HuH-7 (cell line): ENCODE measurements at regions not wholly inside any gene's neighbourhood (a gene's known extent, or its start where the extent isn't known, plus 50 kb on each side); places are given as distances from the start of the nearest gene placed in this dataset.

Experiments
- DNase-seq: peaks from one replicate; pipeline ENCODE4 v3.0.0; 2011; ENCODE audit warnings: low spot score

- DNase-seq: no peak
These were observed 92.8 kb upstream of the TMEM168 start for GRCh38 chr7:112882991-112883390.

DNA sequence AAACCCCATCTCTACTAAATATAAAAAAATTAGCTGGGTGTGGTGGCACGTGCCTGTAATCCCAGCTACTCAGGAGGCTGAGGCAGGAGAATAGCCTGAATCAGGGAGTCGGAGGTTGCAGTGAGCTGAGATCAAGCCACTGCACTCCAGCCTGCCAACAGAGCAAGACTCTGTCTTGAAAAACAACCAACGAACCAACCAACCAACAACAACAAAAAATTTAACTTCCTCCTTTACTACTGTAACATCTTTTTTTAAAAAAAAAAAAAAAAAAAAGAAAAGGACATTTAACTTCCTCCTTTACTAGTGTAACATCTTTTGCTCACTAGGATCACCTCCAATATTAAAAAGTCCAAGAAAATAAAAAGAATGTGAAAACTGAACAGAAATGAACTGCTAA is 92.3 kb upstream of the TMEM168 start:
- no peak for DNase-seq

GRCh38 chr7:112882022-112882421 is 91.8 kb upstream of the TMEM168 start:
- no peak for DNase-seq

DNA sequence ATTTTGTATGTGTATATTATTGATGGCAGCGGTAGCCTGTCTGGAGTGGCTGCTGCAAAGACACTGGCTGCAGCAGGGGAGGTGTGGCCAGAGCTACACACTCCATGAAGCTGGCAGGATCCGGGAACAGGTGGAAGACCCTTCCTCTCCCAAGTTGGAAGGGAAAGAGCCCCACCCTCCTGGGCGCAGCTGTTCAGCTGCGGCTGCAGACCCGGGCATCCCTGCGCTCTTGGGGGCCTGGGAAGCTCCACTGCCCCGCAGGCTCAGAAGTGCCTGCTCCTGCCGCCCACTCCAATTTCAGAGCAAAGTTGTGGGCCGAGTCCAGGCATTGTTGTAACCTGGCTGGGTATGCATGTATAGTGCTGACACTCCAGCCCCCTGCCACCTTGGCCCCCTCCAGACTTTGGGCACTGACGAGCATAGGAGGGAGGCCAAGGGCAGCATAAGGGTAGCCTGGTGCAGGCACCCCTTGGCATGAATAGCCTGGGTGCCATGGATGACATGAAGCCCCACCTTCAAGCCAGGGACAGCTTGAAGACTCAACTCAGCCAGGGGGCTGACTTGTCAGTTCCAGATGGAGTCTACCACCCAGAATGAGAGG is 90.7 kb upstream of the TMEM168 start:
- DNase-seq: no peak

DNA sequence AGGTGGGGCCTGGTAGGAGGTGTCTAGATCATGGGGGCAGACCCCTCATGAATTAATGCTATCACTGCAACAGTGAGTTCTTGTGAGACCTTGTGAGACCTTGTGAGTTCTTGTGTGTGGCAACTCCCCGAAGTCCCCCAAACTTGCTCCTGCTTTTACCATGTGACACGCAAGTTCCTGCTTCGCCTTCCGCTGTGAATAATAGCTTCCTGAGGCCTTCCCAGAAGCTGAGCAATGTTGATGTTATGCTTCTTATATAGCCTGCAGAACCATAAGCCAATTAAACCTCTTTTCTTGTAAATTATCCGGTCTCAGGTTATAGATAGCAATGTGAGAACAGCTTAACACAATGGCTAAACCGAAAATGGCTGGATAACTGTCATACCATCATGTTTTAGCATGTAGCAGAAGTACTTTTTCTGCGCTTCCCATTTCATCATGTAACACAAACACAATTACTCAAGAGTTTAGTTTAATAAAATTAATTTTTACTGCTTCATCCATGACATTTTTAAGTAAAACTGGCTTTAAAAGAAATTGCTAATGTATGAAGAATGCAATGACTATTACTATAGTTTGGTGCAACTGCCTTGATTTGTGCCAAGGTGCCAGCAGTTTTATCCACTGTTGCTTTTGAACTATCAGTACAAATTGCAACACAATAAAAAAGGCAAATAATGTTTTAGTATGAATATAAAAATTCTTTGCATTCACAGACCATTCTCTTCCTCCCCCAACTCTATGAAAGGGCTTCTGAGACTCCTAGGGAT is 87.7 kb upstream of the TMEM168 start:
- no peak for DNase-seq

- no peak for DNase-seq
These were observed 86.7 kb upstream of the TMEM168 start for GRCh38 chr7:112876877-112877276.

GRCh38 chr7:112874909-112875308 is 84.7 kb upstream of the TMEM168 start:
- DNase-seq: no peak

DNA sequence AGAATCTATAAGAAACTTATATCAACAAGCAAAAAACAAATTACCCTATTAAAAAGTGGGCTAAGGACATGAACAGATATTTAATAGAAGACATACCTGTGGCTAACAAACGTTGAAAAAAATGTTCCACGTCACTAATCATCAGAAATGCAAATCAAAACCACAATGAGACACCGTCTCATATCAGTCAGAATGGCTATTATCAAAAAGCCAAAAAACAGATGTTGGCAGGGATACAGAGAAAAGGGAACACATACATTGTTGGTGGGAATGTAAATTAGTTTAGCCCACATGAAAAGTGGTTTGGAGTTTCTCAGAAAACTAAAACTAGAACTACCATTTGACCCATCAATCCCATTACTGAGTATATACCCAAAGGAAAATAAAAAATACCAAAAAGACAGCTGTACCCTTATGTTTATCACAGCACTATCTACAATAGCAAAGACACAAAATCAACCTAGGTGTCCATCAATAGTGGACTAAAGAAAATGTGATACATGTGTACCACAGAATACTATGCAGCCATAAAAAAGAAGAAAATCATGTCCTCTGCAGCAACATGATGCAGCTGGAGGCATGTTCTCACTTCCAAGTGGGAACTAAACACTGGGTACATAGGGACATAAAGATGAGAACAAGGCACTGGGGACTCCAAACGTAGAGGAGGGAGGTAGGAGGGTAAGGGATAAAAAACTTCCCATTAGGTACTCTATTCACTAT is 83.8 kb upstream of the TMEM168 start:
- no peak for DNase-seq

- peak; percentile 71 for DNase-seq
These were observed 79.0 kb upstream of the TMEM168 start for GRCh38 chr7:112869111-112869774.

- DNase-seq: no peak
These were observed 78.4 kb upstream of the TMEM168 start for GRCh38 chr7:112868609-112869008.

- DNase-seq: no peak
These were observed 76.2 kb upstream of the TMEM168 start for GRCh38 chr7:112866424-112866823.

DNA sequence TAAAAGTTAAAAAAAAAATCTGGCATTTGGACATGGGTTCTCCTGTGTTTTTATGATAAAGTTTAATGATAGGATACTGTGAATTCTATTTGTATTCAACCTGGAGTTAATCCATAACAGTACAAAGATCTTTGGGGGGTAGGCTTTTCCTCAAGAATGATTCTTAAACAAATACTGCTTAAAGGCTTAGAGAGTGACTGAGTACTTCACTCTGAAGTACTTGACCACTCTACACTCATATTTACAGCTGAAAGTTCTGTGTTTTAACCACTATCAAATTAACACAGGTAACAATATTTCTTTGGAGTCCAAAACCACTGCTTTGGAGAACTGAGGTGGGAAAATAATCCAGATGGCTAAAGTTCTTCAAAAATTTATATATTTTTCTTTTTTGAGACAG is 74.2 kb upstream of the TMEM168 start:
- DNase-seq: no peak

- no peak for DNase-seq
These were observed 68.6 kb upstream of the TMEM168 start for GRCh38 chr7:112858838-112859237.

GRCh38 chr7:112855227-112855626 is 65.0 kb upstream of the TMEM168 start:
- no peak for DNase-seq

GRCh38 chr7:112854169-112854568 is 64.0 kb upstream of the TMEM168 start:
- no peak for DNase-seq

DNA sequence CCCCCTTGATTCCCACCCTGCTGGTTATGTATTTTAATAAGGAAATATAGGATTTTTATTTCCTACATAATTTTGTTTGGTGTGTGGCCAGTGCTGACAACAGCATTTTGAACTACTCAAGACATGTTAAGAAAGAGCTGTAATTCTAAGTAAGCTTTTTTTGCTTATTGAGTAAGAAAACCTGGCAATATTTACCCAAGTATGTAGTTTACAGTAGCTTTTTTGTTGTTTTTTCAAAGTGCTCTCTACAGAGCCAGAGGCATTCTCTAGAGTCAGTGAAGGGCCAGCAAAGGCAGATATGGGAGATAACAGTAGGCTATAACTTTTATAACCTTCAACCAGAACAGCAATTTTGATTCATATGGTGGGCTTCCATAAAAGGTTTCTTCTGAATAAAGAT is 63.2 kb upstream of the TMEM168 start:
- DNase-seq: no peak

DNA sequence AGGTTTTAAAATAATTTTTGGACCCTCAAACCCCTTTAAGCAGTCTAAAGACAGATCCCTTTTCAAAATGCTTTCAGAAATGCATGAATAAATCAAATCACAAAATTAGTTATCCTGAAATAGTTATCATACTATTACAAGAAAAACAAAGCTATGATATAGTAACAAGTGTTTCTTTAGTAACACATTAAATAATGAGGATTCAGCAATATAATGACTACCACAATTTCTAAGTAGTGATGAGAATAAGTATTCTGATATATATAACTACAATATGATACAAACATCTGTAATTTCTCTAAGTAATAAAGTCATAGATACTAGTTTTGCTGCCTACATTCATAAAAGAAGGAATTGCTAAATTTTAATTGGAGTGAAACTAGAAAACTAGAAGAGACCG is 53.0 kb upstream of the TMEM168 start:
- DNase-seq: no peak
